SU-DHL-6 (cell line): ENCODE measurements at regions not wholly inside any gene's neighbourhood (a gene's known extent, or its start where the extent isn't known, plus 50 kb on each side); places are given as distances from the start of the nearest gene placed in this dataset.

Experiments used
- H2AFZ ChIP-seq: fragments of 200-600 bp; sonication (generic); 2 replicates; pipeline ENCODE4 v1.6.1; 2014; ENCODE audit warnings: low read depth, mild to moderate bottlenecking, moderate library complexity, mixed read lengths, antibody characterized with exemption, low read length; ENCODE audit not compliant: severe bottlenecking
- H3F3A ChIP-seq: fragments of 200-600 bp; shearing (Covaris generic); 2 replicates; pipeline ENCODE4 v1.6.0; 2016; ENCODE audit warnings: antibody characterized with exemption, mild to moderate bottlenecking; ENCODE audit not compliant: insufficient read depth
- H3K27ac ChIP-seq: fragments of 200-600 bp; sonication (generic); 2 replicates; pipeline ENCODE4 v1.5.1; 2016; ENCODE audit warnings: low read depth, mild to moderate bottlenecking, low read length, moderate library complexity, mixed read lengths
- H3K27me3 ChIP-seq: fragments of 200-600 bp; sonication (generic), shearing (Covaris generic); 2 replicates; pipeline ENCODE4 v1.6.0; 2014; ENCODE audit warnings: mild to moderate bottlenecking, low read length
- H3K36me3 ChIP-seq: fragments of 200-600 bp; sonication (generic); 2 replicates; pipeline ENCODE4 v1.6.1; 2014; ENCODE audit warnings: mild to moderate bottlenecking, low read length, mixed read lengths
- H3K4me2 ChIP-seq: fragments of 300-600, 200-600 bp; shearing (Covaris generic), sonication (generic); 2 replicates; pipeline ENCODE4 v1.6.0; 2014; ENCODE audit warnings: low read length, low read depth, mild to moderate bottlenecking; ENCODE audit not compliant: poor library complexity, severe bottlenecking
- H3K4me3 ChIP-seq: fragments of 200-600 bp; sonication (generic); 2 replicates; pipeline ENCODE4 v1.5.1; 2014; ENCODE audit warnings: antibody characterized with exemption, low read length, mild to moderate bottlenecking, mixed read lengths; ENCODE audit not compliant: insufficient read depth, poor library complexity, severe bottlenecking
- H3K79me2 ChIP-seq: fragments of 200-600 bp; sonication (generic); 2 replicates; pipeline ENCODE4 v1.6.1; 2014; ENCODE audit warnings: mild to moderate bottlenecking, low read length, moderate library complexity; ENCODE audit not compliant: insufficient read depth
- H3K9ac ChIP-seq: fragments of 200-600 bp; sonication (generic); 2 replicates; pipeline ENCODE4 v1.7.0; 2014; ENCODE audit warnings: mild to moderate bottlenecking, low read length
- H3K9me2 ChIP-seq: fragments of 200-600 bp; sonication (generic); replicated peaks from 2 replicates; pipeline ENCODE4 v1.6.1; 2014; ENCODE audit warnings: low read length; ENCODE audit not compliant: insufficient read depth
- H3K9me3 ChIP-seq: fragments of 200-600 bp; sonication (generic); 2 replicates; pipeline ENCODE4 v1.6.1; 2014; ENCODE audit warnings: low read length, mixed read lengths; ENCODE audit not compliant: insufficient read depth
- H4K20me1 ChIP-seq: fragments of 200-600 bp; sonication (generic); 2 replicates; pipeline ENCODE4 v1.6.1; 2014; ENCODE audit warnings: low read depth, mild to moderate bottlenecking, antibody characterized with exemption, low read length, moderate library complexity, mixed read lengths
- CTCF ChIP-seq: fragments of 200-600 bp; sonication (generic); IDR thresholded peaks from one replicate; pipeline ENCODE4 v1.5.1; 2017; ENCODE audit warnings: antibody characterized with exemption, mild to moderate bottlenecking, low read length, moderate library complexity; ENCODE audit not compliant: insufficient read depth, poor library complexity, severe bottlenecking
- EZH2phosphoT487 ChIP-seq: fragments of 200-600 bp; sonication (generic), shearing (Covaris generic); conservative IDR thresholded peaks from 2 replicates; pipeline ENCODE4 v1.6.1; 2018; ENCODE audit warnings: mild to moderate bottlenecking, antibody characterized with exemption, low read length, moderate library complexity, mixed read lengths

GRCh38 chr11:91258876-91259275, 965.7 kb upstream of the FAT3 start:
- H3K9me3 ChIP-seq, result no peaks in the 10 kb centered on the region
- H3K9me2 ChIP-seq, result 0 out of 2 replicates have a peak, but pooled peaks cover 2% of the 10 kb centered on the region
- H3F3A ChIP-seq, result no peaks in the 10 kb centered on the region
- no peak overlapping the region for H3K9ac ChIP-seq
- no peaks in the 10 kb centered on the region for H3K79me2 ChIP-seq
- H3K4me2 ChIP-seq, result no peak overlapping the region
- TF ChIP-seq EZH2phosphoT487, result no peak
- TF ChIP-seq CTCF, result no peak
- no peaks in the 10 kb centered on the region for H4K20me1 ChIP-seq
- no peak overlapping the region for H3K4me3 ChIP-seq
- no peaks in the 10 kb centered on the region for H3K36me3 ChIP-seq
- H3K27ac ChIP-seq, result no peak overlapping the region
- H3K27me3 ChIP-seq, result no peaks in the 10 kb centered on the region
- H2AFZ ChIP-seq, result no peak overlapping the region

GRCh38 chr11:91257667-91258066, 967.0 kb upstream of the FAT3 start:
- Histone ChIP-seq H3K9me3 (no peaks in the 10 kb centered on the region), H3K4me3 (no peak overlapping the region), H3K79me2 (no peaks in the 10 kb centered on the region), H3K9me2 (0 out of 2 replicates have a peak, but pooled peaks cover 2% of the 10 kb centered on the region), H3F3A (no peaks in the 10 kb centered on the region), H3K9ac (no peak overlapping the region), H3K36me3 (no peaks in the 10 kb centered on the region), H3K4me2 (no peak overlapping the region), H4K20me1 (no peaks in the 10 kb centered on the region), H3K27me3 (no peaks in the 10 kb centered on the region), H3K27ac (no peak overlapping the region), H2AFZ (no peak overlapping the region)
- TF ChIP-seq CTCF, result no peak
- TF ChIP-seq EZH2phosphoT487, result no peak

- Histone ChIP-seq H3K27me3 (no peaks in the 10 kb centered on the region), H3K9me3 (no peaks in the 10 kb centered on the region), H3K4me3 (no peak overlapping the region), H3F3A (no peaks in the 10 kb centered on the region), H2AFZ (no peak overlapping the region), H3K4me2 (no peak overlapping the region), H3K36me3 (no peaks in the 10 kb centered on the region), H3K79me2 (no peaks in the 10 kb centered on the region), H3K9ac (no peak overlapping the region), H3K27ac (no peak overlapping the region), H3K9me2 (no peaks in the 10 kb centered on the region), H4K20me1 (no peaks in the 10 kb centered on the region)
- no peak for TF ChIP-seq EZH2phosphoT487
- peak; percentile 57 for TF ChIP-seq CTCF
Observed at GRCh38 chr11:91248199-91248807, 976.3 kb upstream of the FAT3 start.
